Gastroesophageal sphincter (tissue), 3 donors: ENCODE measurements at regions not wholly inside any gene's neighbourhood (a gene's known extent, or its start where the extent isn't known, plus 50 kb on each side); places are given as distances from the start of the nearest gene placed in this dataset.

Source experiments
- CTCF ChIP-seq, 4 experiments: fragments of 200-600 bp in 2 of 4; fragments of 450-650 bp in 2 of 4; sonication (generic) in 1 of 4; IDR thresholded peaks; one replicate each; pipeline ENCODE4 v1.5.1; 2017 to 2019; ENCODE audit warnings: antibody characterized with exemption in 4 of 4, mild to moderate bottlenecking in 2 of 4, moderate library complexity in 2 of 4
- POLR2A ChIP-seq, 2 donors: fragments of 450-650 bp; IDR thresholded peaks; one replicate each; pipeline ENCODE4 v1.6.1; 2017; ENCODE audit warnings: antibody characterized with exemption in 2 of 2, mild to moderate bottlenecking in 2 of 2, moderate library complexity in 1 of 2

- TF ChIP-seq CTCF (IDR thresholded peaks at IDR 0.05) (peak in 1 of 4 experiments; percentile 17), POLR2A (IDR thresholded peaks at IDR 0.05) (no peak)
Observed at GRCh38 chr3:103440539-103441203, 1005.9 kb downstream of the ZPLD1 start.
